ENCODE measurements at regions not wholly inside any gene's neighbourhood (a gene's known extent, or its start where the extent isn't known, plus 50 kb on each side); places are given as distances from the start of the nearest gene placed in this dataset.
"Not testable (repeated sequence)": the region's sequence is repeated elsewhere in the genome, so short reads cannot be mapped to it uniquely, and the experiment has no call there.

DNA sequence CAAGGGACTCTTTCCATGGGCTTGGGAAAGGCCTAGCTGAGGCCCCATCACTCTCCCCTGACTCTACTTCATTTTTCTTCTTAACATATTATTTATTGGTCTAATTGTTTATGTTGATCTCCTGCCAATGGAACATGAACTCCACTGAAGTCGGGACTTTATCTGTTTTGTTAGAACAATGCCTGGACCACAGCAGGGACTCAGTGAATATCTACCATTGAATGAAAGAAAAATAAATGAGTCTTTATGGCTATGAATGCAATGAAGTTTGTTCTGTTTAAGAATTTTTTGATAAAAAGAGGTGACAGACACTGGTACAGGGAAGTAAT is 112.3 kb downstream of the ADAMTS15 start:
- TF ChIP-seq, protein P1, sequence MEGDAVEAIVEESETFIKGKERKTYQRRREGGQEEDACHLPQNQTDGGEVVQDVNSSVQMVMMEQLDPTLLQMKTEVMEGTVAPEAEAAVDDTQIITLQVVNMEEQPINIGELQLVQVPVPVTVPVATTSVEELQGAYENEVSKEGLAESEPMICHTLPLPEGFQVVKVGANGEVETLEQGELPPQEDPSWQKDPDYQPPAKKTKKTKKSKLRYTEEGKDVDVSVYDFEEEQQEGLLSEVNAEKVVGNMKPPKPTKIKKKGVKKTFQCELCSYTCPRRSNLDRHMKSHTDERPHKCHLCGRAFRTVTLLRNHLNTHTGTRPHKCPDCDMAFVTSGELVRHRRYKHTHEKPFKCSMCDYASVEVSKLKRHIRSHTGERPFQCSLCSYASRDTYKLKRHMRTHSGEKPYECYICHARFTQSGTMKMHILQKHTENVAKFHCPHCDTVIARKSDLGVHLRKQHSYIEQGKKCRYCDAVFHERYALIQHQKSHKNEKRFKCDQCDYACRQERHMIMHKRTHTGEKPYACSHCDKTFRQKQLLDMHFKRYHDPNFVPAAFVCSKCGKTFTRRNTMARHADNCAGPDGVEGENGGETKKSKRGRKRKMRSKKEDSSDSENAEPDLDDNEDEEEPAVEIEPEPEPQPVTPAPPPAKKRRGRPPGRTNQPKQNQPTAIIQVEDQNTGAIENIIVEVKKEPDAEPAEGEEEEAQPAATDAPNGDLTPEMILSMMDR (IDR thresholded peaks at IDR 0.05; ENCODE audit: low read length, missing control alignments) = no peak
- H3K4me3 ChIP-seq (replicated peaks; ENCODE audit: low read depth, low read length) = no peak overlapping the region
- DNase-seq (ENCODE audit: low read depth) = peak; percentile 33

DNA sequence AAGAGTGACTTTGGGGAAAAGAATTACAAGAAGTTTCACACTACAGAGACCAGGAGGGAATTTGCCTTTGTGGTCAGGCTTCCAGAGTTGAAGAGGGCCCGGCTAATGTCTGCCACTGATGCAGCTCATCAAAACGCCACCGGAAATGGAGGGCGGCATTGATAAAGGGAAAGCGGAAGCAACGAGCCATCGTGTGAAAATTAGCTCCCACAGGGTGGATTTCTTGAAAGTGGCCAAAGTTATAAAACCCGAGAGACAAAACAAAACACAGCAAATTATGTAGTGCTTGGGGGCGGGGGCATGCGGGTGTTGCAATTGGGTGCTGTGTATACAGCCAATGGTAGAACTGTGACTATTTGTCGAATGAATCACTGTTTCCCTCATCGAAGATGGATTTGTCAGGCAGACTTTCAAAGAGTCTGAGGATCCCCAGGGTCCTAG is 113.0 kb downstream of the ADAMTS15 start:
- peak; percentile 17 for DNase-seq (ENCODE audit: low read depth)
- H3K4me3 ChIP-seq (replicated peaks; ENCODE audit: low read depth, low read length) = no peak overlapping the region
- TF ChIP-seq, protein P1 (IDR thresholded peaks at IDR 0.05; ENCODE audit: low read length, missing control alignments) = no peak

DNA sequence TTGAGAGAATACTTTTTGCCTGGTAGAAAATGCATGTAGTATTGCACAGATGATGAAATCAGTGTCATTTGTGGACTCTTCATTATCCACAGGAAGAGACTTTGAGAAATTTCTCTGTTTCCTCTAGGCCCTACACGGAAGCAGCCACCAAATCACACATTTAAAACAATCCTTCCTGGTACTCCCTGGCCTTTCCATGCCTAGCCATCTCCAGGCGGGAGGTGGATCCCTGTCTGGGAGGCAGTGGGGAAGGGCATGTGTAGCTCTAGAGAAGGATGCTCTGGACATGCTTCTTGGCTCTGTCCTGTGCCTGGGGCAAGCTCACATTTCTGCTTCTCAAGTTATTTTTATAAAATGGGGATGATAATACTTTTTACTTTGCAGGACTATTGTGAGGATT is 114.1 kb downstream of the ADAMTS15 start:
- TF ChIP-seq, protein P1 (IDR thresholded peaks at IDR 0.05; ENCODE audit: low read length, missing control alignments) = no peak
- H3K4me3 ChIP-seq (replicated peaks; ENCODE audit: low read depth, low read length) = no peak overlapping the region

DNA sequence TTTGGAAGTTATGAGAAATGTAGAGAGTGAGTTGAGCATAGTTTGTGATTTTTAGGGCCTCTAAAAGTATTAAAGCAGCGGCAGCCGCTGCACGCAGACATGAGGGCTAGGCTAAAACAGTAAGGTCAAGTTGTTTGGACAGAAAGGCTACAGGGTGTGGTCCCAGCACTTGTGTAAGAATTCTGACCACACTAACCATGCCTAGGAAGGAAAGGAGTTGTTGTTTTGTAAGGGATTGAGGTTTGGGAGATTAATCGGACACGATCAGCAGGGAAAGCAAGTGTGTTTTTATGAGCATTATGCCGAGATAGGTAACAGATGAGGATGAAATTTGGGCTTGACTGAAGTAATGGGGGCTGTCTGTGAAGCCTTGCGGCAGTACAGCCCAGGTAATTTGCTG is 117.9 kb downstream of the ADAMTS15 start:
- not testable (repeated sequence) for DNase-seq (ENCODE audit: low read depth); H3K4me3 ChIP-seq (replicated peaks; ENCODE audit: low read depth, low read length)

More for the DNA sequence above, 114.1 kb downstream of the ADAMTS15 start:
- no peak for DNase-seq (ENCODE audit: low read depth)

DNA sequence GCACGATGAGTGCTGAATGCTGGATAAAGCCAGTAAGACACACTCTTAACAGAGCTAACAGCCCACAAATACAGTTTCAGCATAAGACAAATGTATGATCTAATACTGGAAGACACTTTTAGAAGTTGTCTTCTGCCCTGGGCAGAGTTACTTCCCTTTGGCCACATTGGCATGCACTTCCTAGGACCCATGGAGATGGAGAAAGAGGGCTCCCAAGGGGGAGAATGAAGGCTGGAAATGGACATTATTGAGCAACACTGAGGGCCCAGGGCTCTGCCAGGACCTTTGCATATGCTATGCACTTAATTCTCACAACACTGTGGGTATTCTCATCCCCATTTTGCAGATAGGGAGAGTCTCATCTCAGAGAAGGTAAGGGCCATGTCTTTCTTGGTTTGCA is 123.1 kb downstream of the ADAMTS15 start:
- no peak for DNase-seq (ENCODE audit: low read depth)
- no peak overlapping the region for H3K4me3 ChIP-seq (replicated peaks; ENCODE audit: low read depth, low read length)
- TF ChIP-seq, protein P1 (IDR thresholded peaks at IDR 0.05; ENCODE audit: low read length, missing control alignments) = no peak

DNA sequence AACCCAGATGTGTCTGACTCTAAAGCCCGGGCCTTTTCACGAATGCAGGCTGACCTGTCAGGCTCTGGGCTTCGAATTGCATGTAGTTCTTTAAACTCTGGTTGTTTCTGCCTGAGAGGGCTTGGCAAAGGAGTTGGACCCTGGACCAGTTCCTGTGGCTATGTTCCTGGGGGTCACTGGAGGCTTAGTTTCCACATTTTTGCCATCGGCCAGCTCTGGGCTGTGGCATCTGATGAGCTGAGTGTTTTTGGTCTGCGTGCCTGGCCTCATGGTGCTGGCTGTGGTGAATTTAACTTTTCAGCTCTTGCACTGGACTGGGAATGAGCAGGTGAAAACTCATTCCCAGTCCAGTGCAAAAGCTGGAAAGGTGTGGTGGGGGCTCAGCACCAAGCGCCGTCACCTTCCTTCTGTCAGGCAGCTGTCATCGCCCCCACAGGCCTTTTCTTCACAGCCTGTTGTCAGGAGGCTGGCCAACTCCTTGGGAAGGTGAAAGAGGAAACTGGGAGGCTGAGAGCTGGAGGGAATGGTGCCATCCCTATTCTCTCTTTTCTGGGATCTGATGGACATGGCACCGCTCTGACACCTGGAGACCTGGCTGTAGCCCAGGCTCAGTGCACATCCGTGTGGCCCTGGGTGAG is 123.6 kb downstream of the ADAMTS15 start:
- no peak overlapping the region for H3K4me3 ChIP-seq (replicated peaks; ENCODE audit: low read depth, low read length)
- no peak for DNase-seq (ENCODE audit: low read depth)
- TF ChIP-seq, protein P1 (IDR thresholded peaks at IDR 0.05; ENCODE audit: low read length, missing control alignments) = no peak

DNA sequence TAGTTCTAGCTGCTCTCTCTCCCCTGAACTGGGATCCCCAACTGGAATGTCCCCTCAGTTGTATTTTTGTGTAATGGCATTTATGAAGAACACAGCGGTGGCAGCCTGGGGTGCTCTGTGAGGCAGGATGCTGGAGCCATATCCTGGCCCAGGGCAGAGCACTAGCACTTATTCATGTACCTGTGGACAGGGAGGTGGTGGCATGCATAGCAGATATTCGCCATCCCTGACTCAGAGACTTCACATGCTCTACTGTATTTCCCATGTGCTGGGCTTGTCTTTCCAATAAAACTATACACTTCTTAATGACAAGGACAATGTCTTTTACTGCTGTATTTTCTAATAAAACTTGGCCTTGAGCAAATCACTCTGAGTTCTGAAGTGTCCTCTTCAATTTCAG is 125.3 kb downstream of the ADAMTS15 start:
- no peak for DNase-seq (ENCODE audit: low read depth)
- TF ChIP-seq, protein P1 (IDR thresholded peaks at IDR 0.05; ENCODE audit: low read length, missing control alignments) = no peak
- no peak overlapping the region for H3K4me3 ChIP-seq (replicated peaks; ENCODE audit: low read depth, low read length)

All from fibroblast of pulmonary artery (primary cell).